ENCODE measurements at regions not wholly inside any gene's neighbourhood (a gene's known extent, or its start where the extent isn't known, plus 50 kb on each side); places are given as distances from the start of the nearest gene placed in this dataset.

DNA sequence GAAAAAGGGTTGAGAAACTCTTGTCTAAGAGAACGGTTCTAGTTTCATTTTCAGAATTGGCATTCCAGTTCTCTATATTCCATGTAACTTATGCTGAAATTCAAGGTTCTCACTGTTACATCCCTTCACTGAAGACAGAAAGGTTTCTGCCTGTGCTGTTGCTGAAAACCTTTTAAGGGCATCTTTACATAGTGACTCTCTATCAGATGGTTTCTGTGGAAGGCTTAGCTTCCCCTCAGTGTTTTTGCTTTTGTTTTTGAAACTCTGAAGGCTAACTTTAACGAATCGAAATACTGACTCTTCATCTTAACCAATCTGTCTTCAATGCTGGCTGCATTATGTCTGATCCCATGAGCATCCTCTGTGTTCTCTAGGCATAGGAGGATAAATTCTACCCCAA, 1286.2 kb upstream of the EYS start:
- Histone ChIP-seq H3K27me3 (replicated peaks; ENCODE audit: insufficient read depth, low read depth, low read length, poor library complexity) (no peaks in the 10 kb centered on the region), H3K36me3 (ENCODE audit: insufficient read depth, low read length, poor library complexity, severe bottlenecking) (no peaks in the 10 kb centered on the region), H3K27ac (ENCODE audit: low read depth, low read length, poor library complexity, severe bottlenecking) (no peak overlapping the region), H3K4me3 (ENCODE audit: low read depth, low read length, poor library complexity, severe bottlenecking) (no peak overlapping the region), H3K9me3 (ENCODE audit: low read depth, low read length, poor library complexity, severe bottlenecking) (peaks cover 5% of the 10 kb centered on the region), H3K4me1 (ENCODE audit: insufficient read depth, low read length, poor library complexity, severe bottlenecking) (no peaks in the 10 kb centered on the region)
- ChIA-PET POLR2A (ENCODE audit: low non-redundant PET) (no interaction called here), CTCF (no interaction called here)
- no peak for DNase-seq (ENCODE audit: low spot score)
- intact Hi-C loops (cut with micrococcal nuclease; ENCODE audit: unreplicated experiment): no loop called here
- TF ChIP-seq, protein P1, sequence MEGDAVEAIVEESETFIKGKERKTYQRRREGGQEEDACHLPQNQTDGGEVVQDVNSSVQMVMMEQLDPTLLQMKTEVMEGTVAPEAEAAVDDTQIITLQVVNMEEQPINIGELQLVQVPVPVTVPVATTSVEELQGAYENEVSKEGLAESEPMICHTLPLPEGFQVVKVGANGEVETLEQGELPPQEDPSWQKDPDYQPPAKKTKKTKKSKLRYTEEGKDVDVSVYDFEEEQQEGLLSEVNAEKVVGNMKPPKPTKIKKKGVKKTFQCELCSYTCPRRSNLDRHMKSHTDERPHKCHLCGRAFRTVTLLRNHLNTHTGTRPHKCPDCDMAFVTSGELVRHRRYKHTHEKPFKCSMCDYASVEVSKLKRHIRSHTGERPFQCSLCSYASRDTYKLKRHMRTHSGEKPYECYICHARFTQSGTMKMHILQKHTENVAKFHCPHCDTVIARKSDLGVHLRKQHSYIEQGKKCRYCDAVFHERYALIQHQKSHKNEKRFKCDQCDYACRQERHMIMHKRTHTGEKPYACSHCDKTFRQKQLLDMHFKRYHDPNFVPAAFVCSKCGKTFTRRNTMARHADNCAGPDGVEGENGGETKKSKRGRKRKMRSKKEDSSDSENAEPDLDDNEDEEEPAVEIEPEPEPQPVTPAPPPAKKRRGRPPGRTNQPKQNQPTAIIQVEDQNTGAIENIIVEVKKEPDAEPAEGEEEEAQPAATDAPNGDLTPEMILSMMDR (conservative IDR thresholded peaks at IDR 0.05; ENCODE audit: low read depth, low read length): no peak
- no peak for TF ChIP-seq EZH2 (IDR thresholded peaks at IDR 0.05; ENCODE audit: borderline replicate concordance, low read depth, low read length, poor library complexity, severe bottlenecking)
- BruUV-seq (replicated peaks): no TSS peak

DNA sequence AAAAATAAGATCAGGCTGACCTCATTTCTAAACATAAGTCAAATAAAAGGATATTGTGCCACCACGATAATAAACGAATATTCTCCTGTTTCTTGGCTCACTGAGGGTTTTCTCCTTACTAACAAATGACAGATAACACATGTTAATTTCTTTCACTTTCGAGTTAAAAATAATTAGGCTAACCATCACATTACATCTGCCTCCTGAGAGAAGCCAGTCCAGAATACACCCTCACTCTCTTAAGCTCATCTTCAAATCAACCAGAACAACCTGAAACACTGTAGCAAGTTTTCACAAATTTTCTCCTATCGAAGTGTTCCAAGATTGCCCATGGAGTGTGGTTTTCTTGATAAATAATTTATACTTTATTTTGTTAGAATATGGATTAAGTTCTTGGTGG, 1285.6 kb upstream of the EYS start:
- ChIA-PET CTCF (no interaction called here), POLR2A (ENCODE audit: low non-redundant PET) (no interaction called here)
- H3K9me3 ChIP-seq (ENCODE audit: low read depth, low read length, poor library complexity, severe bottlenecking): peaks cover 5% of the 10 kb centered on the region
- TF ChIP-seq EZH2 (IDR thresholded peaks at IDR 0.05; ENCODE audit: borderline replicate concordance, low read depth, low read length, poor library complexity, severe bottlenecking): no peak
- DNase-seq (ENCODE audit: low spot score): no peak
- no peaks in the 10 kb centered on the region for H3K4me1 ChIP-seq (ENCODE audit: insufficient read depth, low read length, poor library complexity, severe bottlenecking)
- no TSS peak for BruUV-seq (replicated peaks)
- no peaks in the 10 kb centered on the region for H3K27me3 ChIP-seq (replicated peaks; ENCODE audit: insufficient read depth, low read depth, low read length, poor library complexity)
- H3K36me3 ChIP-seq (ENCODE audit: insufficient read depth, low read length, poor library complexity, severe bottlenecking): no peaks in the 10 kb centered on the region
- no peak overlapping the region for H3K27ac ChIP-seq (ENCODE audit: low read depth, low read length, poor library complexity, severe bottlenecking)
- intact Hi-C loops (cut with micrococcal nuclease; ENCODE audit: unreplicated experiment): no loop called here
- no peak overlapping the region for H3K4me3 ChIP-seq (ENCODE audit: low read depth, low read length, poor library complexity, severe bottlenecking)

DNA sequence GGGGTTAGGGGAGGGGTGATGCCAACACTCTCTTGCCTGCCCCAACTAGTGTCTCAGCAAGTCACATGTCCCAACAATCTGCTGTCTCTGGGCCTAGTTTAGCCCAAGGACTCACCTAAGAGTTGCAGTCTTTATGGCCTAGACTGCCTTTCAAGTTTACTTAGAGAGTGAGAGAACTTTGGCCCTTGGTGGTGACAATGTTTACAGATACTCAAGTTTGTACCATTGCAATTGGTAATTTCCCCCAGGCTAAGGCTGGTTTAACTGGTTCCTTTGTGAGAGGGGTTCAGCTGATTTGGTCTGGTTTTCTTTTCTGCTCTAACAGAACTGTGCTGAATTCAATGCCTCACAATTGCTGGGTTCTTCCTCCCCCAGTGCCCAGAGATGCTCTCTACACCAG, 1279.9 kb upstream of the EYS start:
- no TSS peak for BruUV-seq (replicated peaks)
- POLR2A ChIA-PET (ENCODE audit: low non-redundant PET): no interaction called here
- TF ChIP-seq EZH2 (IDR thresholded peaks at IDR 0.05; ENCODE audit: borderline replicate concordance, low read depth, low read length, poor library complexity, severe bottlenecking): no peak
- TF ChIP-seq, protein P1 (conservative IDR thresholded peaks at IDR 0.05; ENCODE audit: low read depth, low read length): no peak
- DNase-seq (ENCODE audit: low spot score): no peak
- Histone ChIP-seq H3K36me3 (ENCODE audit: insufficient read depth, low read length, poor library complexity, severe bottlenecking) (no peaks in the 10 kb centered on the region), H3K27ac (ENCODE audit: low read depth, low read length, poor library complexity, severe bottlenecking) (no peak overlapping the region), H3K27me3 (replicated peaks; ENCODE audit: insufficient read depth, low read depth, low read length, poor library complexity) (no peaks in the 10 kb centered on the region), H3K4me1 (ENCODE audit: insufficient read depth, low read length, poor library complexity, severe bottlenecking) (no peaks in the 10 kb centered on the region), H3K4me3 (ENCODE audit: low read depth, low read length, poor library complexity, severe bottlenecking) (no peak overlapping the region), H3K9me3 (ENCODE audit: low read depth, low read length, poor library complexity, severe bottlenecking) (peaks cover 5% of the 10 kb centered on the region)
- intact Hi-C loops (cut with micrococcal nuclease; ENCODE audit: unreplicated experiment): no loop called here
- CTCF ChIA-PET: no interaction called here

DNA sequence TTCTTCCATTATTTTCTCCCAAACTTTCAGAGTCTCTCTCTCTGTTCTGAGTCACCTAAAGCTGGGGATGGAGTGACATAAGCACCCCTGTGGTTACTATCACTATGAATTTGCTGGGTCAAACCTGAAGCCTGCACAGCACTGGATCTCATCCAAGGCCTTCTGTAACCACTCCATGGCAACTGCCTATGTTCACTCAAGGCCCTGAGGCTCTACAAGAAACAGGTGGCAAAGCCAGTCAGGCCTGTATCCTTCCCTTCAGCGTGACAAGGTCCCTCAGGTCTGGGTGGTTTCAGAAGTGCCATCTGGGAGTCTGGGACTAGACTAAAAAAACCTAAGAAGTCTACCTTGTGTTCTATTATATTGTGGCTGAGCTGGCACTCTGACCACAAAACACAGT, 1278.8 kb upstream of the EYS start:
- DNase-seq (ENCODE audit: low spot score): no peak
- POLR2A ChIA-PET (ENCODE audit: low non-redundant PET): no interaction called here
- no peak for TF ChIP-seq EZH2 (IDR thresholded peaks at IDR 0.05; ENCODE audit: borderline replicate concordance, low read depth, low read length, poor library complexity, severe bottlenecking)
- TF ChIP-seq, protein P1 (conservative IDR thresholded peaks at IDR 0.05; ENCODE audit: low read depth, low read length): no peak
- Histone ChIP-seq H3K27ac (ENCODE audit: low read depth, low read length, poor library complexity, severe bottlenecking) (no peak overlapping the region), H3K4me3 (ENCODE audit: low read depth, low read length, poor library complexity, severe bottlenecking) (no peak overlapping the region), H3K9me3 (ENCODE audit: low read depth, low read length, poor library complexity, severe bottlenecking) (peaks cover 5% of the 10 kb centered on the region), H3K36me3 (ENCODE audit: insufficient read depth, low read length, poor library complexity, severe bottlenecking) (no peaks in the 10 kb centered on the region), H3K4me1 (ENCODE audit: insufficient read depth, low read length, poor library complexity, severe bottlenecking) (no peaks in the 10 kb centered on the region), H3K27me3 (replicated peaks; ENCODE audit: insufficient read depth, low read depth, low read length, poor library complexity) (no peaks in the 10 kb centered on the region)
- CTCF ChIA-PET: no interaction called here
- BruUV-seq (replicated peaks): no TSS peak
- intact Hi-C loops (cut with micrococcal nuclease; ENCODE audit: unreplicated experiment): no loop called here

Measured in A673 (cell line).